ENCODE measurements at regions not wholly inside any gene's neighbourhood (a gene's known extent, or its start where the extent isn't known, plus 50 kb on each side); places are given as distances from the start of the nearest gene placed in this dataset.

DNA sequence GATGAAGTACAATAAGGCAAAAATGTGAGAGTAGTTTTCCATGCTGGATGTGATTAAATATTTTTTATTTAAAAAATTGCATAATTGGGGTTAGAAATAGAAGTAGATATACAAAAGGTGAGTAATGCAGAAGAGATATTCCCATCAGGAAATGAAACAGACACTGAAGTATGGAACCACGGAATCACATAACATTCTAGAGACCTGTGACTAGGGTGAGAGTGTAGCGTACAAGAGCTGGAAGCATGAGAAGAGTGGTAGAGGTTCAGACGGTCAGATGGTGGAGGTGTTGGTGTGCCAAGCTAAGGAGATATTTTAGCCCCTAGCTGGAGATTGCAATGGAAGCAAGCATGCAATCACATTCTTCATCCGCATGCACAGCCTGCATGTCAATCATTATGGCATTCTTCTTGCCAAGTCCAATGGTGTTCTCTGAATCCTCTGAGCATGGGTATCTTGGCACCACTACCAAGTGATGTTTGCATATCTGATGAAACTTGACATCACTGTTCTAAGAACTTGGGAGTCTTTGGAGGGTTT, 587.8 kb downstream of the PSAT1 start:
- H3K27me3 ChIP-seq (ENCODE audit: control insufficient read depth in 3 of 3, insufficient read depth in 3 of 3, low read length in 3 of 3), result no peaks in the 10 kb centered on the region
- no peak overlapping the region for H3K27ac ChIP-seq (ENCODE audit: low read depth in 1 of 3, low read length in 2 of 3)
- 89 to 95% (median 93%) methylated on average over 4 of the region's 4 CpGs for WGBS, 3 donors
- FAIRE-seq (no peak), DNase-seq (no peak)
- H3K9me3 ChIP-seq (ENCODE audit: control insufficient read depth in 2 of 2, insufficient read depth in 1 of 2, low read depth in 1 of 2, low read length in 1 of 2), result no peaks in the 10 kb centered on the region
- no peaks in the 10 kb centered on the region for H3K4me1 ChIP-seq (ENCODE audit: control insufficient read depth in 3 of 3, insufficient read depth in 2 of 3, low read depth in 1 of 3, low read length in 2 of 3)
- H3K4me3 ChIP-seq (ENCODE audit: low read depth in 1 of 3, low read length in 3 of 3), result no peak overlapping the region
- H3K36me3 ChIP-seq (ENCODE audit: control insufficient read depth in 3 of 3, insufficient read depth in 2 of 3, low read depth in 1 of 3, low read length in 3 of 3), result no peaks in the 10 kb centered on the region

DNA sequence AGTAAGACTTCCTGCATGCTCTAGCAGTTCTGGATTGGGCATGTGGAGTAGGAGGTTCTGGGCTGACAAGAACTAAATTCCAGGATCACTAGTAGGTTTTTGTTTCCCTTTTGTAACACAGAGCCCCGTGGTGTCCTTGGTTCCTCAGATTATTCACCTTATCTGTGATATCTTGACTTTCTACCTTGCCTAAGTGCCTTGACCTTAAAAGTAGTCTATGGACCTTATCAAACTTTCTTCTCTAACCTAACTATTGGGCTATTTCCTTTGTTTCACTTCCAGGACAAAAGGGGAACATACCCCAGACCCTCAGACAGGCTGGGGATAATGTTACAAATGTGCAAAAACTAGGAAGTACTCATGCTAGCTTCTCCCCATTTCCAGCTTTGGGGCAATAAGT, 595.3 kb downstream of the PSAT1 start:
- H3K4me1 ChIP-seq (ENCODE audit: control insufficient read depth in 3 of 3, insufficient read depth in 2 of 3, low read depth in 1 of 3, low read length in 2 of 3), result no peaks in the 10 kb centered on the region
- no peaks in the 10 kb centered on the region for H3K27me3 ChIP-seq (ENCODE audit: control insufficient read depth in 3 of 3, insufficient read depth in 3 of 3, low read length in 3 of 3)
- H3K4me3 ChIP-seq (ENCODE audit: low read depth in 1 of 3, low read length in 3 of 3), result no peak overlapping the region
- DNase-seq (no peak), FAIRE-seq (no peak)
- H3K9me3 ChIP-seq (ENCODE audit: control insufficient read depth in 2 of 2, insufficient read depth in 1 of 2, low read depth in 1 of 2, low read length in 1 of 2), result no peaks in the 10 kb centered on the region
- H3K36me3 ChIP-seq (ENCODE audit: control insufficient read depth in 3 of 3, insufficient read depth in 2 of 3, low read depth in 1 of 3, low read length in 3 of 3), result no peaks in the 10 kb centered on the region
- no peak overlapping the region for H3K27ac ChIP-seq (ENCODE audit: low read depth in 1 of 3, low read length in 2 of 3)
- WGBS, 3 donors, result 12 to 33% (median 13%) methylated on average over 1 of the region's 1 CpG

DNA sequence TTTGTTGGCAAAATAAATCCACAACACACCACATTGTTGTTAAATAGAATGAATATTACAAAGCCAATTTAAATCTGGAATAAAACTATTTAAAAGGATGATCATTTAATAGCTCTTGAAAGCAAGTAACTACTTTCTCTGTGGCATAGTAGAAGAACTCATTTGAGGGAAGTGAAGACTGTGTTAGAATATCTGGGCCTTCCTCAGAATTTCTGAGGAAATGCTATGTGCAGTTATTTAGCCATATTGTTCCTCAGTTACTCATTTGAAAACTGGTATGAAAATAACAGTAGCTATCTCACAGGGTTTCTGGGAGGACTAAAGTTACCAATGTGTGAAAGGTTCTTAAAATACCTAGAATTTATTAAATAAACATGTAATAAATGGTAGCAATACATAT, 595.8 kb downstream of the PSAT1 start:
- Histone ChIP-seq H3K27me3 (ENCODE audit: control insufficient read depth in 3 of 3, insufficient read depth in 3 of 3, low read length in 3 of 3) (no peaks in the 10 kb centered on the region), H3K4me3 (ENCODE audit: low read depth in 1 of 3, low read length in 3 of 3) (no peak overlapping the region), H3K4me1 (ENCODE audit: control insufficient read depth in 3 of 3, insufficient read depth in 2 of 3, low read depth in 1 of 3, low read length in 2 of 3) (no peaks in the 10 kb centered on the region), H3K9me3 (ENCODE audit: control insufficient read depth in 2 of 2, insufficient read depth in 1 of 2, low read depth in 1 of 2, low read length in 1 of 2) (no peaks in the 10 kb centered on the region), H3K36me3 (ENCODE audit: control insufficient read depth in 3 of 3, insufficient read depth in 2 of 3, low read depth in 1 of 3, low read length in 3 of 3) (no peaks in the 10 kb centered on the region), H3K27ac (ENCODE audit: low read depth in 1 of 3, low read length in 2 of 3) (no peak overlapping the region)
- no peak for DNase-seq
- no peak for FAIRE-seq

DNA sequence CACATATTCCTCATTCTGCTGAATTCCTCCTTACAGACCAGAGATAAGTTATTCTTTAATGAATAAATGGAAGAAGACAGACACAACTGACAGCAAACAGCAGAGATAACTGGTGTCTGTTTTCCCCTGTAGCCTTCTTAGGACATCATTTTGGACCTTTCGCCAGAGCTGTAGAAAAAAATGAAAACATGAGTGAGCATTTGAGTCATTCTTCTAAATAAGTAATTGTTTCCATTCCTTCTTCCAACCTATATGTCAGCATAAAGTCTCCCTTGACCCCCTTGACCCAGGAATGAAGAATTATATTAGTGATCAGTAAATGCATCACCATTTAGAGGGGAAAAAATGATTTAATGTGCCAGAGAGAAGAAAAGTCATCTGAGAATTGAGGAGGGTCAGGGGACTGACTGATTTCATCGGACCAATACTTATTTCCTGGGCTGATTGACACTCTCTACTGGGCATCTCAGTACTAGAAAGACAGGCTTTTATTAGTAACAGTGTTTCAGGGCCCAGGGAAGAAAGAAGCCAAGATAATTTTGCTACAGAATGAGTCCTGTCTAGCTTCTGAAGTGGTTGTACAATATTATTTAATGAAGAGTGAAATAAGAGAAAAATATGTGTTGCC, 597.0 kb downstream of the PSAT1 start:
- no peaks in the 10 kb centered on the region for H3K36me3 ChIP-seq (ENCODE audit: control insufficient read depth in 3 of 3, insufficient read depth in 2 of 3, low read depth in 1 of 3, low read length in 3 of 3)
- no peaks in the 10 kb centered on the region for H3K4me1 ChIP-seq (ENCODE audit: control insufficient read depth in 3 of 3, insufficient read depth in 2 of 3, low read depth in 1 of 3, low read length in 2 of 3)
- no peaks in the 10 kb centered on the region for H3K27me3 ChIP-seq (ENCODE audit: control insufficient read depth in 3 of 3, insufficient read depth in 3 of 3, low read length in 3 of 3)
- no peak for FAIRE-seq
- no peak overlapping the region for H3K4me3 ChIP-seq (ENCODE audit: low read depth in 1 of 3, low read length in 3 of 3)
- no peaks in the 10 kb centered on the region for H3K9me3 ChIP-seq (ENCODE audit: control insufficient read depth in 2 of 2, insufficient read depth in 1 of 2, low read depth in 1 of 2, low read length in 1 of 2)
- no peak for DNase-seq
- H3K27ac ChIP-seq (ENCODE audit: low read depth in 1 of 3, low read length in 2 of 3), result no peak overlapping the region
- 83 to 90% (median 87%) methylated on average over 2 of the region's 2 CpGs for WGBS, 3 donors

DNA sequence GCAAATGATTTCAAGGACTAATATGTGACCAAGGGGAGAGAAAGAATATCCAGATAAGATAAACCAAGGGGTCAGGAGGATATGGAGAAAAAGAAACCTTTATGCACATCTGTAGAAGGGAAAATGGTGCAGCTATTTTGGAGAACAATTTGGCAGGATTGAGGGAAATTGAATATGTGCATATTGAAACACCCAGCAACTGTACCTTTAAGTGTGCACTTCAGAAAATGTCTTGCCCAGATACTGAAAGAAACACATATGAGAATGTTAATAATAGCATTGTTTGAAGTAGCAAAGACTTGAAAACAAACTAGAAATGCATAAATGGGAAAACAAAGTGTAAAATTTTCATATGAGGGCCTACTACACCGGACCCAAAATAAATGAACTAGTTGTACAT, 599.6 kb downstream of the PSAT1 start:
- FAIRE-seq, result no peak
- Histone ChIP-seq H3K4me3 (ENCODE audit: low read depth in 1 of 3, low read length in 3 of 3) (no peak overlapping the region), H3K4me1 (ENCODE audit: control insufficient read depth in 3 of 3, insufficient read depth in 2 of 3, low read depth in 1 of 3, low read length in 2 of 3) (no peaks in the 10 kb centered on the region), H3K9me3 (ENCODE audit: control insufficient read depth in 2 of 2, insufficient read depth in 1 of 2, low read depth in 1 of 2, low read length in 1 of 2) (no peaks in the 10 kb centered on the region), H3K27ac (ENCODE audit: low read depth in 1 of 3, low read length in 2 of 3) (no peak overlapping the region), H3K27me3 (ENCODE audit: control insufficient read depth in 3 of 3, insufficient read depth in 3 of 3, low read length in 3 of 3) (no peaks in the 10 kb centered on the region), H3K36me3 (ENCODE audit: control insufficient read depth in 3 of 3, insufficient read depth in 2 of 3, low read depth in 1 of 3, low read length in 3 of 3) (no peaks in the 10 kb centered on the region)
- 59 to 80% (median 64%) methylated on average over 1 of the region's 1 CpG for WGBS, 3 donors
- no peak for DNase-seq

DNA sequence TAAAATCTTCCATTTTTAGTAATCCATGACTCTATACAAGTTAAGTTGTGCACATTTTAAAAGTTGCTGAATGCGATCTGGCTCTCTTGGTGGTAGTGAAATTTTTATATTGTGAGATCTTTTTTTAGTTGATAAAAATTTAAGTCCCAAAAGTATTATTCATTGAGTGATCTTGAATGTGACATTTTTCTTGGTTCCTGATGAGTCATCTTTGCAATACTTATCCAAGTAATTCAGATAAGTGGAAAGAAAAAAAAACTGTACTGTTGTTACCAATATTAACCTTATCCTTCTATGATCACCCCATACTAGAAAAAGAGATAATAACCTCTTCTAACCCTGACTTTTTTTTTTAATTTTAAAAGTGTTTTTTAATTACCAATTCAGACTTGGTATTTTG, 601.3 kb downstream of the PSAT1 start:
- WGBS, 3 donors, result 83 to 89% (median 87%) methylated on average over 1 of the region's 1 CpG
- Histone ChIP-seq H3K36me3 (ENCODE audit: control insufficient read depth in 3 of 3, insufficient read depth in 2 of 3, low read depth in 1 of 3, low read length in 3 of 3) (no peaks in the 10 kb centered on the region), H3K27ac (ENCODE audit: low read depth in 1 of 3, low read length in 2 of 3) (no peak overlapping the region), H3K4me1 (ENCODE audit: control insufficient read depth in 3 of 3, insufficient read depth in 2 of 3, low read depth in 1 of 3, low read length in 2 of 3) (no peaks in the 10 kb centered on the region), H3K4me3 (ENCODE audit: low read depth in 1 of 3, low read length in 3 of 3) (no peak overlapping the region), H3K9me3 (ENCODE audit: control insufficient read depth in 2 of 2, insufficient read depth in 1 of 2, low read depth in 1 of 2, low read length in 1 of 2) (no peaks in the 10 kb centered on the region), H3K27me3 (ENCODE audit: control insufficient read depth in 3 of 3, insufficient read depth in 3 of 3, low read length in 3 of 3) (no peaks in the 10 kb centered on the region)
- FAIRE-seq (no peak), DNase-seq (no peak)

DNA sequence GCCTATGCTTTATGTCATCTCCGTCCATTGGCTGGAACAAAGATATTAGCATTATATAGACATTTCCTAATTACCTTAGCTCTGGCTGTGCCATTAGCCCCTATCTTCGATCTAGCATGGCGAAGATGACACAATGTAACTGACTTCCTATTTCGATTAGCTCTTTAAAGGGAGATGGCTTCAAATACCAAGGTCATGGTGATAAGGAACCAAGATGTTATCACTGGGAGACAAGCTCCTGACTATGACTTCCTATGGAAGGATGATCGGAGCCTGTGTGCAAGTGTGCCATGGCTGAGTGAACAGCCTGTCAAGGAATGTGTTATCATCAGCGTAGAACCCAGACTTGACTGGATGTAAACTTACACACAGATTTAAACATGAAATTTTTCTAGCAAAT, 602.1 kb downstream of the PSAT1 start:
- Histone ChIP-seq H3K9me3 (ENCODE audit: control insufficient read depth in 2 of 2, insufficient read depth in 1 of 2, low read depth in 1 of 2, low read length in 1 of 2) (no peaks in the 10 kb centered on the region), H3K27me3 (ENCODE audit: control insufficient read depth in 3 of 3, insufficient read depth in 3 of 3, low read length in 3 of 3) (no peaks in the 10 kb centered on the region), H3K27ac (ENCODE audit: low read depth in 1 of 3, low read length in 2 of 3) (no peak overlapping the region), H3K4me1 (ENCODE audit: control insufficient read depth in 3 of 3, insufficient read depth in 2 of 3, low read depth in 1 of 3, low read length in 2 of 3) (no peaks in the 10 kb centered on the region), H3K36me3 (ENCODE audit: control insufficient read depth in 3 of 3, insufficient read depth in 2 of 3, low read depth in 1 of 3, low read length in 3 of 3) (no peaks in the 10 kb centered on the region), H3K4me3 (ENCODE audit: low read depth in 1 of 3, low read length in 3 of 3) (no peak overlapping the region)
- FAIRE-seq (no peak), DNase-seq (no peak)
- WGBS, 3 donors, result 80 to 87% (median 81%) methylated on average over 6 of the region's 6 CpGs

- H3K4me1 ChIP-seq (ENCODE audit: control insufficient read depth in 3 of 3, insufficient read depth in 2 of 3, low read depth in 1 of 3, low read length in 2 of 3), result no peaks in the 10 kb centered on the region
- no peak for FAIRE-seq
- no peaks in the 10 kb centered on the region for H3K36me3 ChIP-seq (ENCODE audit: control insufficient read depth in 3 of 3, insufficient read depth in 2 of 3, low read depth in 1 of 3, low read length in 3 of 3)
- no peaks in the 10 kb centered on the region for H3K9me3 ChIP-seq (ENCODE audit: control insufficient read depth in 2 of 2, insufficient read depth in 1 of 2, low read depth in 1 of 2, low read length in 1 of 2)
- H3K27me3 ChIP-seq (ENCODE audit: control insufficient read depth in 3 of 3, insufficient read depth in 3 of 3, low read length in 3 of 3), result no peaks in the 10 kb centered on the region
- 58 to 63% (median 62%) methylated on average over 1 of the region's 1 CpG for WGBS, 3 donors
- H3K4me3 ChIP-seq (ENCODE audit: low read depth in 1 of 3, low read length in 3 of 3), result no peak overlapping the region
- no peak overlapping the region for H3K27ac ChIP-seq (ENCODE audit: low read depth in 1 of 3, low read length in 2 of 3)
- DNase-seq, result no peak
Measured at GRCh38 chr9:78900500-78900899, 603.6 kb downstream of the PSAT1 start.

DNA sequence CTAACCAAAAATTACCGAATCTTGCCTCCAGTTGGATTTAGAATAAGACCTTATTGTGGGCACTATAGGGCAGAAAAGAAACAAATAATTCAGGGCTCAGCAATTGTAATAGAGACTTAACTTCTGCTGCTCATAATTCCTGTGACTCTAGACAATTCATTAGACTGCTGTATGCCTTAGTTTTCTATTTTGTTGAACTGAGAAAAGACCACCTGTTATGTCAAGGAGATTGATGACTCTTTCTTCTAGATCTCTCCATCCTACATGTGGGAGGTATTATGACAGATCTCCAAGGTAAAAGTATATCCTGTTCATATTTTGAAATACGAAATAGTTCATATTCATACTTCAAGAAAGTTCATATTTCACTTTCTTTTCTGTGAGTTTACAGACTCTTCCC, 605.1 kb downstream of the PSAT1 start:
- Histone ChIP-seq H3K27ac (ENCODE audit: low read depth in 1 of 3, low read length in 2 of 3) (no peak overlapping the region), H3K4me3 (ENCODE audit: low read depth in 1 of 3, low read length in 3 of 3) (no peak overlapping the region), H3K9me3 (ENCODE audit: control insufficient read depth in 2 of 2, insufficient read depth in 1 of 2, low read depth in 1 of 2, low read length in 1 of 2) (no peaks in the 10 kb centered on the region), H3K36me3 (ENCODE audit: control insufficient read depth in 3 of 3, insufficient read depth in 2 of 3, low read depth in 1 of 3, low read length in 3 of 3) (no peaks in the 10 kb centered on the region), H3K4me1 (ENCODE audit: control insufficient read depth in 3 of 3, insufficient read depth in 2 of 3, low read depth in 1 of 3, low read length in 2 of 3) (no peaks in the 10 kb centered on the region), H3K27me3 (ENCODE audit: control insufficient read depth in 3 of 3, insufficient read depth in 3 of 3, low read length in 3 of 3) (no peaks in the 10 kb centered on the region)
- FAIRE-seq, result no peak
- DNase-seq, result no peak
- 73 to 83% (median 82%) methylated on average over 2 of the region's 2 CpGs for WGBS, 3 donors

All from small intestine (tissue), 7 donors.